ENCODE measurements at regions not wholly inside any gene's neighbourhood (a gene's known extent, or its start where the extent isn't known, plus 50 kb on each side); places are given as distances from the start of the nearest gene placed in this dataset.

DNA sequence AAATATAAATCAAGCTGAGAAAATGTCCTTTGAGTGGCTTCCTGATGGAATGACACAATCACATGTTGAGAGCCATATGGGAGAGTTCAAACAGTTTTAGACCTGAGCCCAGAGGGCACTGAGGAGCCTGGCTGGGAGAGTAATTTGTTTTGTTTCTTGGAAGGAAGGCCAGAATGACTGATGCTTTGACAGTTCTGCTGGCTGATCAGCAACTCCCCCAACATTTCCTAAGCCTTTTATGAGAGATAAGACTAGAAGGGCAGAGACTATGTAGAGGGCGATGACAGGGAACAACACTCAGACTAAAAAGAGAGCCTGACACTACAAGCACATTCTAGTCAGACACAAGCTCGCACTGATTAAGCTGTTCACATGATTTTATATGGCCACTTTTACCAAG lies 169.2 kb downstream of the COX7C start:
- no peak overlapping the region for H3K4me3 ChIP-seq (ENCODE audit: insufficient read depth, low read depth, low read length)
- BruUV-seq (replicated peaks) = no TSS peak
- H4K20me1 ChIP-seq (ENCODE audit: insufficient read depth, low read length) = no peaks in the 10 kb centered on the region
- ChIA-PET POLR2A (ENCODE audit: unreplicated experiment) (no interaction called here), CTCF (no interaction called here)
- in situ Hi-C loops (cut with MboI; ENCODE audit: low sequenced_read_pairs) (no loop called here), dilution Hi-C loops (cut with HindIII; ENCODE audit: low sequenced_read_pairs, unreplicated experiment) (no loop called here), intact Hi-C loops (cut with micrococcal nuclease) (no loop called here)
- no peak overlapping the region for H4K5ac ChIP-seq (ENCODE audit: low read depth, low read length)
- DNase-seq (no peak), ATAC-seq (ENCODE audit: low read depth) (no peak)
- no peaks in the 10 kb centered on the region for H3K9me3 ChIP-seq (ENCODE audit: control insufficient read depth, insufficient read depth, low read length)
- H3K9me1 ChIP-seq (ENCODE audit: insufficient read depth, low read length) = no peaks in the 10 kb centered on the region
- H3K27me3 ChIP-seq (ENCODE audit: control insufficient read depth, insufficient read depth, low read length) = no peaks in the 10 kb centered on the region
- H4K8ac ChIP-seq (ENCODE audit: low read depth in 2 of 2, low read length in 2 of 2) = no peak overlapping the region
- no peak overlapping the region for H2BK5ac ChIP-seq (ENCODE audit: low read depth, low read length, poor library complexity, severe bottlenecking)
- no peak overlapping the region for H2AFZ ChIP-seq (replicated peaks; ENCODE audit: low read length, poor library complexity)
- no peak overlapping the region for H3K56ac ChIP-seq (ENCODE audit: extremely low read depth, insufficient read depth, low read length)
- H3K27ac ChIP-seq (ENCODE audit: insufficient read depth, low read length) = no peak overlapping the region
- WGBS, 2 experiments (ENCODE audit: extremely low coverage in 2 of 2, insufficient read length in 1 of 2) = no CpG with 5 or more reads among the region's 2 CpGs
- H3K23ac ChIP-seq (ENCODE audit: low read depth, low read length) = no peak overlapping the region
- no peak overlapping the region for H2BK15ac ChIP-seq (ENCODE audit: low read depth, low read length)
- no peak overlapping the region for H2AK9ac ChIP-seq (replicated peaks; ENCODE audit: low read depth, low read length, poor library complexity)
- H2BK20ac ChIP-seq (ENCODE audit: low read depth, low read length) = no peak overlapping the region
- no peak overlapping the region for H3K4me2 ChIP-seq (ENCODE audit: low read depth, low read length)
- H3K14ac ChIP-seq (replicated peaks; ENCODE audit: low read depth, low read length) = no peak overlapping the region
- no peaks in the 10 kb centered on the region for H3K79me1 ChIP-seq (ENCODE audit: low read depth in 1 of 2, low read length in 2 of 2)
- H4K91ac ChIP-seq (ENCODE audit: insufficient read depth, low read depth, low read length) = no peak overlapping the region
- no peak overlapping the region for H2BK120ac ChIP-seq (ENCODE audit: low read depth, low read length)
- H3K4ac ChIP-seq (ENCODE audit: low read depth, low read length) = no peak overlapping the region
- H2AK5ac ChIP-seq (ENCODE audit: low read depth, low read length) = no peak overlapping the region
- TF ChIP-seq CEBPB (IDR thresholded peaks at IDR 0.05; ENCODE audit: low read depth, low read length) (no peak), NFE2L2 (IDR thresholded peaks at IDR 0.05; ENCODE audit: low read depth, low read length) (no peak), RAD21 (IDR thresholded peaks at IDR 0.05; ENCODE audit: low read length) (no peak), MXI1 (IDR thresholded peaks at IDR 0.05; ENCODE audit: borderline replicate concordance, low read depth, low read length) (no peak)
- TF ChIP-seq, protein P1, sequence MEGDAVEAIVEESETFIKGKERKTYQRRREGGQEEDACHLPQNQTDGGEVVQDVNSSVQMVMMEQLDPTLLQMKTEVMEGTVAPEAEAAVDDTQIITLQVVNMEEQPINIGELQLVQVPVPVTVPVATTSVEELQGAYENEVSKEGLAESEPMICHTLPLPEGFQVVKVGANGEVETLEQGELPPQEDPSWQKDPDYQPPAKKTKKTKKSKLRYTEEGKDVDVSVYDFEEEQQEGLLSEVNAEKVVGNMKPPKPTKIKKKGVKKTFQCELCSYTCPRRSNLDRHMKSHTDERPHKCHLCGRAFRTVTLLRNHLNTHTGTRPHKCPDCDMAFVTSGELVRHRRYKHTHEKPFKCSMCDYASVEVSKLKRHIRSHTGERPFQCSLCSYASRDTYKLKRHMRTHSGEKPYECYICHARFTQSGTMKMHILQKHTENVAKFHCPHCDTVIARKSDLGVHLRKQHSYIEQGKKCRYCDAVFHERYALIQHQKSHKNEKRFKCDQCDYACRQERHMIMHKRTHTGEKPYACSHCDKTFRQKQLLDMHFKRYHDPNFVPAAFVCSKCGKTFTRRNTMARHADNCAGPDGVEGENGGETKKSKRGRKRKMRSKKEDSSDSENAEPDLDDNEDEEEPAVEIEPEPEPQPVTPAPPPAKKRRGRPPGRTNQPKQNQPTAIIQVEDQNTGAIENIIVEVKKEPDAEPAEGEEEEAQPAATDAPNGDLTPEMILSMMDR (conservative IDR thresholded peaks at IDR 0.05; ENCODE audit: low read depth, low read length) = no peak
- H3K36me3 ChIP-seq (ENCODE audit: control insufficient read depth, insufficient read depth, low read length) = no peaks in the 10 kb centered on the region
- H3K9ac ChIP-seq (ENCODE audit: low read depth, low read length) = no peak overlapping the region
- no peaks in the 10 kb centered on the region for H3K4me1 ChIP-seq (ENCODE audit: control insufficient read depth, insufficient read depth, low read length)
- no peak overlapping the region for H3K18ac ChIP-seq (ENCODE audit: low read depth, low read length)
